ENCODE measurements at regions not wholly inside any gene's neighbourhood (a gene's known extent, or its start where the extent isn't known, plus 50 kb on each side); places are given as distances from the start of the nearest gene placed in this dataset.

DNA sequence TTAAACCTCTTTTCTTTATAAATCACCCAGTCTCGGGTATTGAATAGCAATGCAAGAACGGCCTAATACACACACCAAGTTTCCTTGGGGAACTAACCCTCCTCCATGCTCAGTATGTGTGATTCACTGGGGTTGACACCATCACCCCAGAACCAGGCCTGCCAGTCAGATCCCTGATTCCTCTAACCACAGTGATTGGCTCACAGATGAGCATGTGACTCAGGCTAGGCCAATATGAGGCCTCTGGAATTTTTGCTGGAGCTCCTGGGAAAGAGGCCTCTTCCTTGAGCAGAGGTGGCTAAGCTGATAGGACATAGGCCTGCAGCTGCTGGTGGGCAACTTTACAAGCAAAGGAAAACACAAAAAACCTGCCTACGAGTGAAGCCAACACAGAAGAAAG lies 74.7 kb upstream of the ZBTB40 start:
- Mint-ChIP-seq H3K27me3 (peaks cover 4% of the 10 kb centered on the region), H3K4me1 (no peaks in the 10 kb centered on the region), H3K4me3 (no peak overlapping the region), H3K27ac (no peak overlapping the region), H3K9me3 (ENCODE audit: insufficient read depth) (no peaks in the 10 kb centered on the region)
- H3K4me2 ChIP-seq (replicated peaks; ENCODE audit: low read depth, low read length, poor library complexity, severe bottlenecking) = no peak overlapping the region
- H3K4me3 ChIP-seq (ENCODE audit: control extremely low read depth in 1 of 5, extremely low read depth in 1 of 5, insufficient read depth in 1 of 5, low read depth in 2 of 5, low read length in 4 of 5) = no peak overlapping the region
- TF ChIP-seq CTCF (IDR thresholded peaks at IDR 0.05) = no peak
- no peak for TF ChIP-seq EZH2 (IDR thresholded peaks at IDR 0.05; ENCODE audit: borderline replicate concordance, insufficient read depth, low read depth, low read length, poor library complexity, severe bottlenecking)
- ChIA-PET CTCF (no interaction called here), POLR2A (no interaction called here)
- no peak for ATAC-seq (ENCODE audit: low read depth)
- H3K27ac ChIP-seq (ENCODE audit: low read length in 2 of 2) = no peak overlapping the region
- H4K20me1 ChIP-seq (ENCODE audit: control insufficient read depth, insufficient read depth, low read length, poor library complexity, severe bottlenecking) = no peaks in the 10 kb centered on the region
- intact Hi-C loops (cut with micrococcal nuclease) = no loop called here
- no peaks in the 10 kb centered on the region for H3K4me1 ChIP-seq (ENCODE audit: control insufficient read depth in 2 of 2, insufficient read depth in 2 of 2, low read length in 2 of 2)
- H3K9ac ChIP-seq (ENCODE audit: low read length) = no peak overlapping the region
- H3K36me3 ChIP-seq (replicated peaks in 1 of 2; ENCODE audit: control extremely low read depth in 1 of 2, control insufficient read depth in 1 of 2, extremely low read depth in 1 of 2, insufficient read depth in 2 of 2, low read length in 1 of 2) = no peaks in the 10 kb centered on the region
- DNase-seq = no peak
- 96% methylated on average over 3 of the region's 3 CpGs for WGBS (ENCODE audit: insufficient coverage)
- no peak overlapping the region for H2AFZ ChIP-seq (ENCODE audit: insufficient read depth, low read depth, low read length, poor library complexity, severe bottlenecking)
- peaks cover 0 to 7% (median 0%) of the 10 kb centered on the region in 4 experiments for H3K27me3 ChIP-seq (replicated peaks in 1 of 4; ENCODE audit: control extremely low read depth in 1 of 4, control insufficient read depth in 3 of 4, insufficient read depth in 4 of 4, low read length in 3 of 4)
- no peaks in the 10 kb centered on the region for H3K79me2 ChIP-seq (ENCODE audit: control insufficient read depth, insufficient read depth, low read length)
- peaks cover 0 to 4% (median 0%) of the 10 kb centered on the region in 3 donors for H3K9me3 ChIP-seq (ENCODE audit: control extremely low read depth in 1 of 3, control insufficient read depth in 2 of 3, insufficient read depth in 1 of 3, low read length in 2 of 3)

DNA sequence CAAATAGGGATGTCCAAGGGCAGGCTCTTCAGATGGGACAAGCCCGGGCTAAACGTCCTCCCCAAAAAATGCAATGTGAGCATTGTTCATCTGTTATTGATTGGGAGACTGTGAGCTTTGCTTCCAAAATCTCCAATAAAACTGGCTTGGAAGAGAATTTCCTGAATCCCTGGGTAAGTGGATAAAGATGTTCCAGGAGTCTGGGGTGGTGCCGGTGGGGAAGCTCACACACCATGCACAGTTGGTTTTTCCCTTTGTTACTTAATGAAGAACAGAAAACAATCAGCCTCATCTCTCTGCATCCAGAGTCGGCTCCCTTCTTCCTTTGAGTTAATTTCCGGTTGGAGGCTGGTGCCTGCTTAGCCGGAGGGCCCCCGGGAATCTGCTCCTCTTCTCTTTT lies 72.1 kb upstream of the ZBTB40 start:
- Histone ChIP-seq H3K4me3 (ENCODE audit: control extremely low read depth in 1 of 5, extremely low read depth in 1 of 5, insufficient read depth in 1 of 5, low read depth in 2 of 5, low read length in 4 of 5) (no peak overlapping the region), H3K4me2 (replicated peaks; ENCODE audit: low read depth, low read length, poor library complexity, severe bottlenecking) (no peak overlapping the region), H2AFZ (ENCODE audit: insufficient read depth, low read depth, low read length, poor library complexity, severe bottlenecking) (no peak overlapping the region), H3K27ac (ENCODE audit: low read length in 2 of 2) (no peak overlapping the region), H3K27me3 (replicated peaks in 1 of 4; ENCODE audit: control extremely low read depth in 1 of 4, control insufficient read depth in 3 of 4, insufficient read depth in 4 of 4, low read length in 3 of 4) (peaks cover 0 to 7% (median 0%) of the 10 kb centered on the region in 4 experiments), H3K9ac (ENCODE audit: low read length) (no peak overlapping the region), H3K79me2 (ENCODE audit: control insufficient read depth, insufficient read depth, low read length) (no peaks in the 10 kb centered on the region), H3K36me3 (replicated peaks in 1 of 2; ENCODE audit: control extremely low read depth in 1 of 2, control insufficient read depth in 1 of 2, extremely low read depth in 1 of 2, insufficient read depth in 2 of 2, low read length in 1 of 2) (no peaks in the 10 kb centered on the region), H4K20me1 (ENCODE audit: control insufficient read depth, insufficient read depth, low read length, poor library complexity, severe bottlenecking) (no peaks in the 10 kb centered on the region), H3K4me1 (ENCODE audit: control insufficient read depth in 2 of 2, insufficient read depth in 2 of 2, low read length in 2 of 2) (no peaks in the 10 kb centered on the region), H3K9me3 (ENCODE audit: control extremely low read depth in 1 of 3, control insufficient read depth in 2 of 3, insufficient read depth in 1 of 3, low read length in 2 of 3) (no peaks in the 10 kb centered on the region)
- Mint-ChIP-seq H3K4me1 (no peaks in the 10 kb centered on the region), H3K4me3 (no peak overlapping the region), H3K9me3 (ENCODE audit: insufficient read depth) (no peaks in the 10 kb centered on the region), H3K27ac (no peak overlapping the region), H3K27me3 (peaks cover 10% of the 10 kb centered on the region)
- ATAC-seq (ENCODE audit: low read depth) (no peak), DNase-seq (no peak)
- ChIA-PET CTCF (no interaction called here), POLR2A (no interaction called here)
- TF ChIP-seq EZH2 (IDR thresholded peaks at IDR 0.05; ENCODE audit: borderline replicate concordance, insufficient read depth, low read depth, low read length, poor library complexity, severe bottlenecking) (no peak), CTCF (IDR thresholded peaks at IDR 0.05) (no peak)
- WGBS (ENCODE audit: insufficient coverage) = 100% methylated on average over 1 of the region's 7 CpGs
- intact Hi-C loops (cut with micrococcal nuclease) = no loop called here
